Nephron (organoid): ENCODE measurements at regions not wholly inside any gene's neighbourhood (a gene's known extent, or its start where the extent isn't known, plus 50 kb on each side); places are given as distances from the start of the nearest gene placed in this dataset.

Experiments
- H3K27ac Mint-ChIP-seq, 3 experiments: 2 replicates each; pipeline ENCODE4 v1.8.0; 2020; ENCODE audit warnings: mixed read lengths in 3 of 3, mild to moderate bottlenecking in 2 of 3, moderate library complexity in 1 of 3
- H3K27me3 Mint-ChIP-seq: 2 replicates; pipeline ENCODE4 v1.8.0; 2021; ENCODE audit warnings: low read depth, mild to moderate bottlenecking, moderate library complexity, mixed read lengths
- H3K36me3 Mint-ChIP-seq: 2 replicates; pipeline ENCODE4 v1.8.0; 2020; ENCODE audit warnings: low read depth, mixed read lengths
- H3K4me1 Mint-ChIP-seq: 2 replicates; pipeline ENCODE4 v1.8.0; 2020; ENCODE audit warnings: mixed read lengths
- H3K4me3 Mint-ChIP-seq, 3 experiments: 2 replicates each; pipeline ENCODE4 v1.8.0; 2020; ENCODE audit warnings: mild to moderate bottlenecking in 3 of 3, mixed read lengths in 3 of 3, moderate library complexity in 2 of 3
- H3K9me3 Mint-ChIP-seq: 2 replicates; pipeline ENCODE4 v1.8.0; 2020; ENCODE audit warnings: mixed read lengths
- CTCF ChIP-seq, 3 experiments: fragments of 200-600 bp; sonication (generic); IDR thresholded peaks; one replicate each; pipeline ENCODE4 v1.5.0; 2021; ENCODE audit warnings: antibody characterized with exemption in 3 of 3; ENCODE audit not compliant: unreplicated experiment in 3 of 3

- no peak overlapping the region for H3K4me3 Mint-ChIP-seq
- H3K36me3 Mint-ChIP-seq = no peaks in the 10 kb centered on the region
- H3K27me3 Mint-ChIP-seq = no peaks in the 10 kb centered on the region
- TF ChIP-seq CTCF (IDR thresholded peaks at IDR 0.05; ENCODE audit: unreplicated experiment in 3 of 3) = peak; percentile 49 to 62 (median 51)
- H3K4me1 Mint-ChIP-seq = peaks cover 10% of the 10 kb centered on the region
- H3K9me3 Mint-ChIP-seq = no peaks in the 10 kb centered on the region
- H3K27ac Mint-ChIP-seq = peak overlapping the region; percentile 77 to 95 (median 92)
Measured at GRCh38 chr12:32947206-32948067, 50.9 kb upstream of the PKP2 start.

DNA sequence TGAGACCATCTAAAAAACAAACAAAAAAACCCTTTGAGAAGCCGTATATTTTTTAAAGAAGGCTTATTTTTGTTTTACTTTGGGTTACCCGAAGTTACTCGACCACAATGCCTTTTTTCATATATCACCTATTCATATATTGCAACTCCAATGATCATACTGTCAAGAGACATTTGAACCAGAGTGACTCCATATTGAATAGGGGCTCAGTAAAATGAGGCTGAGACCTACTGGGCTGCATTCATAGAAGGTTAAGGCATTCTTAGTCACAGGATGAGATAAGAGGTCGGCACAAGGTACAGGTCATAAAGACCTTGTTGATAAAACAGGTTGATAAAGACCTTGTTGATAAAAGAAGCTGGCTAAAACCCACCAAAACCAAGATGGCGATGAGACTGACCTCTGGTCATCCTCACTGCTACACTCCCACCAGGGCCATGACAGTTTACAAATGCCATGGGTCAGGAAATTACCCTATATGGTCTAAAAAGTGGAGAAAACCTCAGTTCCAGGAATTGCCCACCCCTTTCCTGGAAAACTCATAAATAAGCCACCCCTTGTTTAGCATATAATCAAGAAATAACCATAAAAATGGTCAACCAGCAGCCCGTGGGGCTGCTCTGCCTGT is 50.0 kb upstream of the PKP2 start:
- H3K27me3 Mint-ChIP-seq = no peaks in the 10 kb centered on the region
- H3K9me3 Mint-ChIP-seq = no peaks in the 10 kb centered on the region
- no peak for TF ChIP-seq CTCF (IDR thresholded peaks at IDR 0.05; ENCODE audit: unreplicated experiment in 3 of 3)
- no peak overlapping the region for H3K4me3 Mint-ChIP-seq
- peak overlapping the region; percentile 77 to 95 (median 92) for H3K27ac Mint-ChIP-seq
- peaks cover 9% of the 10 kb centered on the region for H3K4me1 Mint-ChIP-seq
- no peaks in the 10 kb centered on the region for H3K36me3 Mint-ChIP-seq
